OCI-LY3 (cell line): ENCODE measurements at regions not wholly inside any gene's neighbourhood (a gene's known extent, or its start where the extent isn't known, plus 50 kb on each side); places are given as distances from the start of the nearest gene placed in this dataset.

Source experiments
- H2AFZ ChIP-seq: fragments of 200-600, 300-600 bp; shearing (Covaris generic); 2 replicates; pipeline ENCODE4 v1.6.0; 2014; ENCODE audit warnings: antibody characterized with exemption, low read depth, low read length
- H3K27ac ChIP-seq: fragments of 200-600, 300-600 bp; sonication (generic); 2 replicates; pipeline ENCODE4 v1.5.1; 2014; ENCODE audit warnings: mild to moderate bottlenecking, low read length, moderate library complexity, mixed read lengths
- H3K27me3 ChIP-seq: fragments of 200-600, 300-600 bp; sonication (generic); 2 replicates; pipeline ENCODE4 v1.6.1; 2014; ENCODE audit warnings: low read depth, low read length, mixed read lengths
- H3K36me3 ChIP-seq: fragments of 200-600, 300-600 bp; sonication (generic); replicated peaks from 2 replicates; pipeline ENCODE3; 2014; ENCODE audit warnings: low read depth, low read length, mixed read lengths
- H3K4me1 ChIP-seq: fragments of 300-600, 200-600 bp; sonication (generic); 2 replicates; pipeline ENCODE4 v1.6.1; 2014; ENCODE audit warnings: low read length, mixed read lengths
- H3K4me2 ChIP-seq: fragments of 200-600, 300-600 bp; sonication (generic); 2 replicates; pipeline ENCODE4 v1.6.1; 2014; ENCODE audit warnings: low read length, mixed read lengths
- H3K4me3 ChIP-seq: fragments of 300-600, 200-600 bp; sonication (generic); 2 replicates; pipeline ENCODE4 v1.5.1; 2014; ENCODE audit warnings: antibody characterized with exemption, mild to moderate bottlenecking, low read length, moderate library complexity
- H3K79me2 ChIP-seq: fragments of 300-600, 200-600 bp; shearing (Covaris generic); 2 replicates; pipeline ENCODE4 v1.6.1; 2014; ENCODE audit warnings: mild to moderate bottlenecking, low read length, mixed read lengths
- H3K9ac ChIP-seq: fragments of 300-600, 200-600 bp; shearing (Covaris generic); 2 replicates; pipeline ENCODE4 v1.6.0; 2014; ENCODE audit warnings: mild to moderate bottlenecking, low read length, moderate library complexity
- H3K9me3 ChIP-seq: fragments of 200-600, 300-600 bp; shearing (Covaris generic); 2 replicates; pipeline ENCODE4 v1.6.1; 2014; ENCODE audit warnings: low read length, mixed read lengths; ENCODE audit not compliant: insufficient read depth
- H4K20me1 ChIP-seq: fragments of 200-600, 300-600 bp; sonication (generic); 2 replicates; pipeline ENCODE4 v1.6.1; 2016; ENCODE audit warnings: low read length, mixed read lengths; ENCODE audit not compliant: insufficient read depth
- CTCF ChIP-seq: fragments of 200-600, 300-600 bp; sonication (generic); IDR thresholded peaks from 2 replicates; pipeline ENCODE4 v1.5.1; 2014; ENCODE audit warnings: antibody characterized with exemption, low read length, low read depth
- EZH2phosphoT487 ChIP-seq: fragments of 200-600 bp; shearing (Covaris generic); IDR thresholded peaks from 2 replicates; pipeline ENCODE4 v1.6.1; 2018; ENCODE audit warnings: antibody characterized with exemption, mixed run types, low read depth

DNA sequence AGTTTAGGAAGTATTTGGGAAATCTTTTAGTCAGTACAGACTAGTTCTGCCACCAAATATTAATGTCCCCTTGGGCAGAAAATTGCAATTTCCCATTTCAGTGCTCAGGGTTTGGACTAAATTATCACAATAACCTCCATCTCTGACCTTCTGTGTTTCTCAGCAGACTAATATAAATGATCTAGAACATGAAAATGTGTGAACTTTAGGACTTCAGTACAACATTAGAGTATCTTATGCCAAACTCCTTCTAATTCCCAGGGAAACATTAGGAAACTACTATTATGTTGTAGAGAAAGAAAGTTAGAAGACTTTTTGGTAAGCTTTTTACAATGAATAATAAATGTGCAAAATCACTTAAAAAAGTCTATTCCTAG lies 1087.6 kb upstream of the CITED2 start:
- TF ChIP-seq EZH2phosphoT487 (no peak), CTCF (no peak)
- Histone ChIP-seq H3K9ac (no peak overlapping the region), H3K79me2 (no peaks in the 10 kb centered on the region), H3K36me3 (no peaks in the 10 kb centered on the region), H3K4me1 (no peaks in the 10 kb centered on the region), H3K9me3 (no peaks in the 10 kb centered on the region), H3K27ac (no peak overlapping the region), H4K20me1 (no peaks in the 10 kb centered on the region), H3K4me3 (no peak overlapping the region), H3K27me3 (no peaks in the 10 kb centered on the region), H3K4me2 (no peak overlapping the region), H2AFZ (no peak overlapping the region)

GRCh38 chr6:140460267-140460666 lies 1085.8 kb upstream of the CITED2 start:
- Histone ChIP-seq H2AFZ (no peak overlapping the region), H3K36me3 (no peaks in the 10 kb centered on the region), H3K9ac (no peak overlapping the region), H3K4me1 (no peaks in the 10 kb centered on the region), H3K27ac (no peak overlapping the region), H3K4me3 (no peak overlapping the region), H4K20me1 (no peaks in the 10 kb centered on the region), H3K79me2 (no peaks in the 10 kb centered on the region), H3K9me3 (no peaks in the 10 kb centered on the region), H3K27me3 (no peaks in the 10 kb centered on the region), H3K4me2 (no peak overlapping the region)
- no peak for TF ChIP-seq EZH2phosphoT487
- TF ChIP-seq CTCF, result no peak

DNA sequence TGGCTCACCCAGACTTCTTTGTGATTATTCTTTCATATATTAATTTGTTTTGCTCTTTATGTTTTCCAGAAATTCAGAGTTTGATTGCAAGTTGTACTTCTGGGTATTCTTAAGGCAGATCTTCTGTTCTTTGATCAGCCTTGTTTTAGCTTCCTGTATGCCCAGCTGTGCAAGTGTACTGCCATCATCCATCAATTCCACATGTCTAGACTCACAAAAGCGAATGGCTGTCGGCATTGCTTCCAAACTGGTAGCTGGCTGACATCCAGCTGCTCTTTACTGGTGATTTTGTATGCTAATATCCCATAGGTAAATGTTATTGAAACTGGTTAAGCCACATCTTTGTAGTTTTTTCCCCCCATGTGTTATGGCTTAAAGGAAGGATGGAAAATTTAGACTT lies 1084.8 kb upstream of the CITED2 start:
- Histone ChIP-seq H2AFZ (no peak overlapping the region), H3K4me1 (no peaks in the 10 kb centered on the region), H3K27ac (no peak overlapping the region), H4K20me1 (no peaks in the 10 kb centered on the region), H3K9ac (no peak overlapping the region), H3K27me3 (no peaks in the 10 kb centered on the region), H3K4me3 (no peak overlapping the region), H3K4me2 (no peak overlapping the region), H3K36me3 (no peaks in the 10 kb centered on the region), H3K9me3 (no peaks in the 10 kb centered on the region), H3K79me2 (no peaks in the 10 kb centered on the region)
- TF ChIP-seq CTCF, result no peak
- TF ChIP-seq EZH2phosphoT487, result no peak

- no peak for TF ChIP-seq EZH2phosphoT487
- no peak for TF ChIP-seq CTCF
- Histone ChIP-seq H3K9me3 (no peaks in the 10 kb centered on the region), H3K4me2 (no peak overlapping the region), H3K4me1 (no peaks in the 10 kb centered on the region), H4K20me1 (no peaks in the 10 kb centered on the region), H3K79me2 (no peaks in the 10 kb centered on the region), H3K36me3 (no peaks in the 10 kb centered on the region), H3K4me3 (no peak overlapping the region), H2AFZ (no peak overlapping the region), H3K27ac (no peak overlapping the region), H3K27me3 (no peaks in the 10 kb centered on the region), H3K9ac (no peak overlapping the region)
Observed at GRCh38 chr6:140446241-140446640, 1071.8 kb upstream of the CITED2 start.
